ENCODE measurements at regions not wholly inside any gene's neighbourhood (a gene's known extent, or its start where the extent isn't known, plus 50 kb on each side); places are given as distances from the start of the nearest gene placed in this dataset.

DNA sequence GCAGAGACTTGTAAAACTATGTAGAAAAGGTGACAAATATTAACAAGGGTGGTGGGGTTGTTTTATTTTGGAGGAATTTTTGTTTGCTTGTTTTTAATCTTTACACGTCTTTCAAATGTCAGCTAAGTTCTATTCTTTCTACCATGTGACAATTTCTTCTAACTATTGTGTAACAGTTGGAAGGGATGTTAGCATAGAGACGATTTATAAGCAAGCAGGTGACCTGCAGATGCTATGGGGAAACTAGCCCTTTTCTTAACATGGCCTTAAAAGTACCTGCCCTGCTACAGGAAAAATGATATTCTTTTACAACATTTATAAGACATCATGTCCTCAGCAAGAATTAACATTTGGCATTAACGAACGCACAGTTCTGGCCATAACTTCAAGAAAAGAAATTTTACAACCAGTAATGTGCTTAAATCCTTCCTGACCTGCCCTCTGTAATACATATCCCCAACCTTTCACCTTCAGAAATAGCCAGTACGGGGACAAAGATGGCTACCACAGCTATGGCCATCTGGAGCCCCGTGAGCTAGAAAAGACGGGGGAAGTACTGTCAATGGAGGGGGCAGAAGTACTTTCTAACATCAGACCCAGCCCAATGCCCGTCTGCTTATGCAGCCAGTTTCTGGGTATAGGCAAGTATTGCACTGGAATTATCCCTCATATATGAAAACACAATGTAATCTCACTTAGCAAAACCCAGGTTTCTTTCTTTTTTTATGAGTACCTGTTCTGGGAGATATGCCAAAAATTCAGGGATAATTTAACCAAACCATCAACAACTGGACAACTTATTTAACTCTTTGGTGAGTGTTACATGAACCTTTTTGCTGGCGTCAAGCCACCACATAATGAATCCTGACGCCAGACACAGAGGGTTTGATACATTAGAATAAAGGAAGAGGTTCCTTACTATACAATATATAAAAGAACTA is 67.7 kb upstream of the NR2F2 start:
- DNase-seq (ENCODE audit: low spot score): no peak

DNA sequence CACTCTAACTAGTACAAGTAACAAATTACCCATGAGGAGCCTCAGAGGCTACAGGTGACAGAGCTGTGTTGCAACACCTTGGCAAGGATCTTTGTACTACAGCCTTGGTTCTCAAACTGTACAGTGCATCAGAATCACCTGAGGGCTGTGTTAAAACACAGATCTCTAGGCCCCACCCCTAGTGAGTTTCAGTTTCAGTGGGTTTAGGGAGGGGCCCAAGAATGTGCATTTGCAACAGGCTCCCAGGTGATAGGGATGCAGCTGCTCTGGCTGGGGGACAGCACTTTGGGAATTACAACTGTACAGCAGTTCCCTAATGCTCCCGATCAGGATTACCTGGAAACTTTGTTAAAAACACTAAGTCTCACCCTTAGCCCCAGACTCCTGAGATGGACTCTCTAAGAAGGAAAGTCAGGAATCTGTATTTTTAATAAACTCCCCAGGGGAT is 66.1 kb upstream of the NR2F2 start:
- DNase-seq (ENCODE audit: low spot score): no peak

DNA sequence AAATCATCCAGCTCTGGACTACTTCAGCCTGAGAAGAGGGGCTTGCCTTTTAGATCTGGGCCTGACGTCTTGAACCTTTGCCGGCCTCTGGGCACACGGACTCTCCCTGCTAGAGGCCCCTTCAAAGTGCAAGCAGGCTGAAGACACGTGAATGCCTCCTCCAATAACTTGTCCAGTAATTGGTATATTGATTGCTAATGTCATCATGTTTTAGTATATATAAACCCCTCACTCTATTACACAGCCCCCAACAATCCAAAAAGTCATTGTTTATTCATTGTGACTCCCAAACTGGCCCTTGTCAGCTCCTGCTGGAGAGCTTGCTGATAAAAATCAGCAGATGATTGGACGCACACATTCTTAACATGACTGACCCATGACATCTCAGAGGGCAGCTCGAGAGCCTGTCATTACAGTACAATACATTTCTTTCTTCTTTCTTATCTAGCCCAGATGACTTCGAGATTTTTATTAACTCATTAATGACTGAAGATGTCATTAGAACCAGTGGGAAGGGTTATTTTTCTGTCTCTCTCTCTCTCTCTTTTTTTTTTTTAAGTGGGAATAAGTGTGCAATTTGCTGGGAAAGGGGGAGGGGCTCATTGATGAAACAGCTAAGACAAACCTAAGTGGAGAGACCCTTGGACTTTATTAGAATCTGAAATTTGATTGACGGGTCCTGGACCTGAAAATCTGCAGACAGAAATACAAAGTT is 65.5 kb upstream of the NR2F2 start:
- DNase-seq (ENCODE audit: low spot score): peak; percentile 80

DNA sequence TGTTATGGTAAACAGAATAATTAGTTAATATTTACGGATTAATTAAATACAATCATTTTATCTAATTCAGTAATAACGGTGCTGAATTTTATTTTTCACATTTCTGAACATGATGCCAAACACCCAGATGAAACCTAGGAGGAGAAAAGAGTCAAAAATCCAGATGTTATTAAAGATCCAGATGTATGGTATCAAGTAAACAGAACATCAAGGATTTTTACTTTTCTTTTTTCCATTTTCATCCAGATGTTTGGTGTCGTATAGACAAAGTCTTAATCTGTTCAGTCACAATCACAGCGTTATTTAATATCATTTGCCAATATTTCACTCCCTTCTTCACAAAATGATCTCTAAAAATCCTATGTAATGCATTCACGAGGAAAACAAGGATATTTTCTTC is 64.0 kb upstream of the NR2F2 start:
- no peak for DNase-seq (ENCODE audit: low spot score)

DNA sequence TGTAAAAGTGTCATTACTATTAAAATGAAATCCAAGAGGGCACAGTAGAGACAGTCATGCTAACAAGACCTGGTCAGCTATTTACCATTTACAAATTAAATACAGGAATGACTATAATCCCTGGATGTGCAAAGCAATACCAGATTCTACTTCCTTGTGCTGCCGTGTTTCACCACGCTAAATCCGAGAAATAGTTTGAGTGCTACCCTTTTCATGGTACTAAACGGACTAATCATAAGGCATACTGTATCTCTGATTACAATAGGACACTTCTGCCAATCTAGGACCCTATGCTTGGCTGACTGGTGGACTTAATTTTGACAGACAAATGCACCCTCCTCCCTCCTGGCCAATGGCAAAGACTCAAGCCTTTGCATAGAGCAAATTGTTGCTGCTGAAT is 63.0 kb upstream of the NR2F2 start:
- DNase-seq (ENCODE audit: low spot score): no peak

DNA sequence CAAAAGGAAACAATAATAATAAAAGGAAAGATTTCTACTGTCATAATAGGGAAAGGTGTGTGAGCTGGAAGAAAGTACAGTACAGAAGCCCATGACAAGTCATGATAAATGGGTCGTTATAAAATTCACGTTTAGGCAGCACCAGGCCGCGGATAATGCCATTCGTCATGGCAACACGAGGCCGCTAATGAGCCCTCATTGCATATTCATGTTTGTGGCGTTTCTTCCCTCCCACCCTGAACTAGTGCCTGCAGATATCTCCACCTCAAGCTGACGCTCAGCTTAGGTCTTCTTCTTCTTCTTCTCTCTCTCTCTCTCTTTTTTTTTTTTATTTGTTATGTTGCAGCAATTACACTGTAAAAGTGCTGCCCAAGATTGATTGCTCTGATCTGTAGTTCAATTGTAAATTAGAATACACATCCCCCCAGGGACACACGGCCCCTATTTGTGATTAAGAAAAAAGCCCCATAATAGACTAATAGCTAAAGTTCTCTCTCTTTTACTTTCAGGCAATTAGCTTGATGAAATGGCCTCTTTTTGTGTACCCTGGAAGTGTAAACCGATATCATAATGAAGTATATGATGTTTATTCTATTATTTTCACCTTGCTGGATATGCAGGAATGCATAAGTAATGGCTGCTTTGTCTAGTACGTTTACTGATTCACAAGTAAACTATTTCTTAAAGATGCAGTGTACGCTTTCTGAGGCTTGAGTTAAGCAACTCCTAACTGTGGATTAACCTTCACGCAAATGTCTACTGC is 61.9 kb upstream of the NR2F2 start:
- peak; percentile 41 for DNase-seq (ENCODE audit: low spot score)

DNA sequence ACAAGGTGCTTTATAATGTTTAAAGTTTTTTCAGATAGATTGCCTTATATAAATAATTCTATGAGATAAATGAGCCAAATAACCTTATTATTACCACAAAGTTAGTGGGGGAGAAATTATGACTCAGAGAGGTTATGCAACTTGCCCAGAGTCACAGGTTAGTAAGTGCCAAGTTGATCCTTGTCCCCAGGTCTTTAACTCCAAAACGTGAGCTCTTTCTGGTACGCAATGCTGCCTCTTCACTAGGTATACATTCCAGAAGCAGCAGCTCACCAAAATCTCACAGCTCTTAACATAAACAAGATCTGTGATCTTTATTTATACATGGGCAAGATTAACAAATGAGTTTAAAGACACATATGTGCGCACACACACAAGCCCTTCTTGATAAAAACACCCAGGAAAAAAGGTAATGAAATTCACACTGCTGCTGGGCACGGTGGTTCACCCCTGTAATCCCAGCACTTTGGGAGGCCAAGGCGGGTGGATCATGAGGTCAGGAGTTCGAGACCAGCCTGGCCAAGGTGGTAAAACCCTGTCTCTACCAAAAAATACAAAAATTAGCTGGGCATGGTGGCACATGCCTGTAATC is 59.8 kb upstream of the NR2F2 start:
- DNase-seq (ENCODE audit: low spot score): peak; percentile 57

DNA sequence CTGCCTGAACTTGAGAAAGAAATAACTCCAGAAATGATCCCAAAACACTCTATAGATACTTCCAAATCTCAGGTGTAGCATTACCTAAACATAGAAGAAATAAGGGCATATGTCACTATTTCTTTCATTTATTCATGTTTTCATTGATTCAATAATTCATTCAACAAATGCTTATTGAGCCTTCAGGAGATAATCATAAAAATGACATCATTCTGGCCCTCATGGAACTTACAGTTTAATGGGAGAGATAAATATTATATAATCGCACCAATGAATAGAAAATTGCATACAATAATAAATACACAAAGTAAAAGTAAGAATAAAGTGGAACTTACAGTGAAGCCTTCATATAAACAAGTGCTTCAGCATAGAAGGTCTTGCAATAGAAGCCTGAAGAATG is 58.1 kb upstream of the NR2F2 start:
- DNase-seq (ENCODE audit: low spot score): no peak

DNA sequence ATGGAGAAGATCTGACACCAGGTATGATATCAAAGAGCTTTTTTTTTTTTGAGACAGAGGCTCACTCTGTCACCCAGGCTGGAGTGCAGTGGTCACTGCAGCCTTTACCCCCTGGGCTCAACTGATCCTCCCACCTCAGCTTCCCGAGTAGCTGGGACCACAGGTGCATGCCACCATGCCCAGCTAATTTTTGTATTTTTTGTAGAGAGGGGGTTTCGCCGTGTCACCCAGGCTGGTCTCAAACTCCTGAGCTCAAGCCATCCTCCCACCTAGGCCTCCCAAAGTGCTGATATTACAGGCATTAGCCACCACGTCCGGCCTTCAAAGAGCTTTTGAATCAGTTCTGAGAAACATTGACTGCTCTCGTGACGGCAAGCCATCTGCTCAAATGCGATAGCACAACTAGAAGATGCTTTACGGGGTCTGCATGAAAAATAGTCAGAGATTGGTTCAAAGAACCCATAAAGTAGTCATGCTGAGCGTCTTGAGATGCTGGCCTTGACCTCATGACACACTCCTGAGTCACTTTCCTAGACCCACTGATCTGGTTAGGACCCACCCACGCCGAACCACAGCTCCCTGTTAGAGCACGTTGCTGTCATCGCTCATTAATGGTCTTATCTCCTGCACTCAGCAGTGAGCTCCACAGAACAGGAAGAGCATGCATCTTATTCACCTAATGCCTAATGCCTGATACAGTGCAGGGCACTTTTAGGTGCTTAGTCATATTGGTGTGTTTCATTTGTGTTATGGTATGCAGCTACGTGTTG is 57.0 kb upstream of the NR2F2 start:
- DNase-seq (ENCODE audit: low spot score): peak; percentile 99

DNA sequence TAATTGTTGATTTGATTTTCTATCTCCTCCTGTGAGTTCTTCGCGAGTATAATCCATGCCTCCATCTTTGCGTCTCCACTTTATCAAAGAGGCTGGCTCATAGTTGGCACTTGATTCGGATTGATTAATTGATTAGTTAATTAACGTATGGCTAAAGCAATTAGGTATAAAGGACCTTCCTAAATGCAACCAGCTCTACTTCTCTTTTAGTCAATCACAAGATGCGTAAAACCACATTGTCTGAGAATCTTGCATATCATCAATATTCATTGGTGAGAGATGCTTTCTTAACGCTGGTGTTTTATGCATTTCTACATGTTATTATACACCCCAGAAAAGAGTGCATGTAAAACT is 56.4 kb upstream of the NR2F2 start:
- DNase-seq (ENCODE audit: low spot score): no peak

DNA sequence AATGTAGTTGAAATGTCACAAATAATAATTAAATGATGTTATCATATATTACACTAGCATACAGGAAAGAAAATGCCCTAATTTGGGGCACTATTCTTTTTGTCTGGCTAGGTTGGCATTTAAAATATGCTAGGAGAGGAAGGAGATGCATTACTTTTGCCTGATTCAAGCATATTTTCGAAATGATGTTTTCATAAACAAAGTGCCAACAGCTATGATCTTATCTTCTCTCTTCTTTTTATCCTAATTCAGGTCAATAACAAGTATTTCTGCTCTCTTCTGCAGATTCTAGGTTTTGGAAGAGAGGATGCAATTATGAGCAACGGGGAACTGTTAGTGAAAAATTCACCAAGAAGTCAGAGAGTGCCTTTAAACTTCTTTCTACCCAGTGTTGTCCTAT is 55.8 kb upstream of the NR2F2 start:
- peak; percentile 62 for DNase-seq (ENCODE audit: low spot score)

DNA sequence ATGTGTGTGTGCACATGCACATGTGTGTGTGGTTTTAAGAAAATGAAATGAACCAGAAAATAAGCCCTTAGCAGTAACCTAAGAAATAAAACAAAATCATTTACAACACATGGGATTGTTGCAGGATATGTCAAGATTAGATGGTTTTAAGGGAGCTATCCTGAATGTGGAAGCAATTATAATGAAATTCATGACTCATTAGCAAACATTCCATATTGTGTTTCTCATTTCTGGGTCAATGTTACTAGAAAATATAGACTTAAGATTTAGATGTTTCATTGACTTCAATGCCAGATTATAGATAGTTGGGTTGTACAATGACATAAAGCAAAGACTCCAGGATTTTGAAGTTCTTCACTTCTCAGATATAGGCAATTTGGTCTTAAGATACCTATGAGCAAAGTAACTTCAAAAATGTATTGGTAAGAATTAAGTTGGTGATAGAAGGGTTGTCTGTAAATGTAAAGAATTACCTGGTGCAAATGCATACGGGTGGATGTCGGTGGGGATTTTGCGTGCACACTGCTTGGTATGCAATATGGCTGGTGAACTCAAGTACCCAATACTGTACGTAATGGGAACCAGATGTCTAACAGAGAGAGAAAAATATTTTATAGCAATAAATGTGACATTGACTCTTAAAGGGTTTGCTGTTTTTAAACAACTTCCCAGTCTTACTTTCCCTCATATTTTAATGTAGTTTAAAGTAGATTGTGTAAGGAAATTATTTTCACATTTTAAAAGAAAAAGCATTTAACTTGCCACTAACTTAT is 53.9 kb upstream of the NR2F2 start:
- peak; percentile 57 for DNase-seq (ENCODE audit: low spot score)
